Vagina (tissue), 2 donors: ENCODE measurements at regions not wholly inside any gene's neighbourhood (a gene's known extent, or its start where the extent isn't known, plus 50 kb on each side); places are given as distances from the start of the nearest gene placed in this dataset.
"Not testable (repeated sequence)": the region's sequence is repeated elsewhere in the genome, so short reads cannot be mapped to it uniquely, and the experiment has no call there.

Source experiments
- POLR2A ChIP-seq, 2 donors: fragments of 450-650 bp; IDR thresholded peaks; one replicate each; pipeline ENCODE4 v1.6.1; 2017; ENCODE audit warnings: antibody characterized with exemption in 2 of 2, mild to moderate bottlenecking in 2 of 2, moderate library complexity in 2 of 2
- POLR2AphosphoS5 ChIP-seq, 2 donors: sonication (generic); formaldehyde crosslinking; IDR thresholded peaks; one replicate each; pipeline ENCODE4 v1.9.0; 2017; ENCODE audit warnings: antibody characterized with exemption in 2 of 2, mild to moderate bottlenecking in 2 of 2, low read depth in 1 of 2; ENCODE audit not compliant: insufficient read depth in 1 of 2

- TF ChIP-seq POLR2A (IDR thresholded peaks at IDR 0.05); POLR2AphosphoS5 (IDR thresholded peaks at IDR 0.05; ENCODE audit: insufficient read depth in 1 of 2, low read depth in 1 of 2): not testable (repeated sequence)
Measured at GRCh38 chr7:150093897-150094296, 220.1 kb downstream of the ATP6V0E2 start.
